IMR-90 (cell line): ENCODE measurements at regions not wholly inside any gene's neighbourhood (a gene's known extent, or its start where the extent isn't known, plus 50 kb on each side); places are given as distances from the start of the nearest gene placed in this dataset.

Experiments
- ATAC-seq: fragments of 200-7000 bp; cut with Tn5 transposase; 2 replicates; pipeline ENCODE4 v1.9.1; 2020; ENCODE audit warnings: low read depth, mild to moderate bottlenecking, moderate library complexity
- BruUV-seq: library from RNA; stranded (reverse); fragments of 400-500 nt; replicated peaks from 2 replicates; lab custom pipeline; 2021; lab: Mats Ljungman, UMichigan
- CTCF ChIA-PET: fragments of 300-600 bp; formaldehyde crosslinking; extraction: SDS; loops from one replicate; lab custom pipeline; 2021; ENCODE audit warnings: antibody characterized with exemption; lab: Yijun Ruan, JAX
- POLR2A ChIA-PET: fragments of 300-600 bp; sonication (Branson Sonifier 250); formaldehyde crosslinking; loops from one replicate; lab custom pipeline; 2022; ENCODE audit warnings: antibody characterized with exemption; ENCODE audit not compliant: unreplicated experiment; lab: Charles Lee
- DNase-seq: peaks from one replicate; pipeline ENCODE4 v3.0.0; 2013
- H2AFZ ChIP-seq: replicated peaks from 2 replicates; pipeline ENCODE3; 2013; ENCODE audit warnings: low read length, mild to moderate bottlenecking; ENCODE audit not compliant: poor library complexity
- H2AK5ac ChIP-seq: 2 replicates; pipeline ENCODE4 v1.6.1; 2013; ENCODE audit warnings: low read depth, low read length, inconsistent platforms
- H2AK9ac ChIP-seq: replicated peaks from 2 replicates; pipeline ENCODE3; 2013; ENCODE audit warnings: mild to moderate bottlenecking, low read depth, low read length, moderate library complexity; ENCODE audit not compliant: poor library complexity
- H2BK120ac ChIP-seq: 2 replicates; pipeline ENCODE4 v1.6.1; 2013; ENCODE audit warnings: low read depth, low read length, inconsistent platforms
- H2BK15ac ChIP-seq: 3 replicates; pipeline ENCODE4 v1.6.1; 2013; ENCODE audit warnings: low read depth, low read length, inconsistent platforms
- H2BK20ac ChIP-seq: 2 replicates; pipeline ENCODE4 v1.6.1; 2013; ENCODE audit warnings: low read depth, mild to moderate bottlenecking, inconsistent platforms, low read length, moderate library complexity
- H2BK5ac ChIP-seq: 2 replicates; pipeline ENCODE4 v1.6.1; 2013; ENCODE audit warnings: mild to moderate bottlenecking, low read depth, low read length, inconsistent platforms; ENCODE audit not compliant: poor library complexity, severe bottlenecking
- H3K14ac ChIP-seq: replicated peaks from 2 replicates; pipeline ENCODE4 v1.6.1; 2013; ENCODE audit warnings: low read depth, low read length, inconsistent platforms
- H3K18ac ChIP-seq: 2 replicates; pipeline ENCODE4 v1.6.1; 2013; ENCODE audit warnings: low read depth, low read length, control low read depth
- H3K23ac ChIP-seq: 2 replicates; pipeline ENCODE4 v1.6.1; 2013; ENCODE audit warnings: low read depth, low read length, inconsistent platforms
- H3K27ac ChIP-seq: 2 replicates; pipeline ENCODE4 v1.5.1; 2013; ENCODE audit warnings: mild to moderate bottlenecking, control low read depth, low read length; ENCODE audit not compliant: insufficient read depth
- H3K27me3 ChIP-seq: 2 replicates; pipeline ENCODE4 v1.6.1; 2013; ENCODE audit warnings: low read length; ENCODE audit not compliant: control insufficient read depth, insufficient read depth
- H3K36me3 ChIP-seq: 2 replicates; pipeline ENCODE4 v1.6.1; 2013; ENCODE audit warnings: low read length, mixed read lengths; ENCODE audit not compliant: control insufficient read depth, insufficient read depth
- H3K4ac ChIP-seq: 2 replicates; pipeline ENCODE4 v1.6.1; 2013; ENCODE audit warnings: low read depth, low read length, inconsistent platforms
- H3K4me1 ChIP-seq: 2 replicates; pipeline ENCODE4 v1.6.1; 2013; ENCODE audit warnings: low read length, mixed read lengths; ENCODE audit not compliant: control insufficient read depth, insufficient read depth
- H3K4me2 ChIP-seq: 2 replicates; pipeline ENCODE4 v1.6.1; 2013; ENCODE audit warnings: low read depth, mild to moderate bottlenecking, control low read depth, low read length, moderate library complexity
- H3K4me3 ChIP-seq: 2 replicates; pipeline ENCODE4 v1.5.1; 2013; ENCODE audit warnings: low read depth, mild to moderate bottlenecking, control low read depth, low read length, moderate library complexity; ENCODE audit not compliant: insufficient read depth
- H3K56ac ChIP-seq: 2 replicates; pipeline ENCODE4 v1.6.1; 2013; ENCODE audit warnings: low read length, inconsistent platforms; ENCODE audit not compliant: insufficient read depth; ENCODE audit errors: extremely low read depth
- H3K79me1 ChIP-seq, 2 experiments: 2 replicates each; pipeline ENCODE4 v1.6.1; 2013; ENCODE audit warnings: low read length in 2 of 2, inconsistent platforms in 1 of 2, low read depth in 1 of 2
- H3K9ac ChIP-seq: 2 replicates; pipeline ENCODE4 v1.6.1; 2013; ENCODE audit warnings: low read depth, low read length, control low read depth
- H3K9me1 ChIP-seq: 2 replicates; pipeline ENCODE4 v1.6.1; 2013; ENCODE audit warnings: low read length, inconsistent platforms; ENCODE audit not compliant: insufficient read depth
- H3K9me3 ChIP-seq: 2 replicates; pipeline ENCODE4 v1.6.1; 2013; ENCODE audit warnings: low read length; ENCODE audit not compliant: control insufficient read depth, insufficient read depth
- H4K20me1 ChIP-seq: 2 replicates; pipeline ENCODE4 v1.6.1; 2013; ENCODE audit warnings: low read length, inconsistent platforms; ENCODE audit not compliant: insufficient read depth
- H4K5ac ChIP-seq: 2 replicates; pipeline ENCODE4 v1.6.1; 2013; ENCODE audit warnings: mild to moderate bottlenecking, low read depth, low read length, control low read depth
- H4K8ac ChIP-seq, 2 experiments: 2 replicates each; pipeline ENCODE4 v1.6.1; 2013; ENCODE audit warnings: low read depth in 2 of 2, low read length in 2 of 2, control low read depth in 1 of 2, inconsistent platforms in 1 of 2
- H4K91ac ChIP-seq: 2 replicates; pipeline ENCODE4 v1.6.1; 2013; ENCODE audit warnings: low read depth, low read length, inconsistent platforms; ENCODE audit not compliant: insufficient read depth
- BHLHE40 ChIP-seq: fragments of 150-350 bp; IDR thresholded peaks from 2 replicates; pipeline ENCODE4 v1.6.1; 2016; ENCODE audit warnings: mild to moderate bottlenecking, low read depth, low read length
- CEBPB ChIP-seq: IDR thresholded peaks from 2 replicates; pipeline ENCODE4 v1.6.1; 2012; ENCODE audit warnings: low read depth, low read length, improper control_type of control experiment
- CHD1 ChIP-seq: IDR thresholded peaks from 2 replicates; pipeline ENCODE4 v1.6.1; 2012; ENCODE audit warnings: low read depth, low read length, improper control_type of control experiment
- FOS ChIP-seq: fragments of 150-350 bp; IDR thresholded peaks from 2 replicates; pipeline ENCODE4 v1.6.1; 2016; ENCODE audit warnings: low read depth, low read length
- MAFK ChIP-seq: IDR thresholded peaks from 2 replicates; pipeline ENCODE4 v1.6.1; 2012; ENCODE audit warnings: low read depth, low read length, improper control_type of control experiment
- MAZ ChIP-seq: IDR thresholded peaks from 2 replicates; pipeline ENCODE4 v1.6.1; 2012; ENCODE audit warnings: low read depth, mild to moderate bottlenecking, low read length, improper control_type of control experiment, moderate library complexity, borderline replicate concordance
- MXI1 ChIP-seq: IDR thresholded peaks from 2 replicates; pipeline ENCODE4 v1.6.1; 2012; ENCODE audit warnings: low read depth, mild to moderate bottlenecking, low read length, moderate library complexity, borderline replicate concordance
- NFE2L2 ChIP-seq: fragments of 150-350 bp; IDR thresholded peaks from 2 replicates; pipeline ENCODE4 v1.6.1; 2016; ENCODE audit warnings: low read depth, mild to moderate bottlenecking, low read length
- POLR2A ChIP-seq: IDR thresholded peaks from 2 replicates; pipeline ENCODE4 v1.6.1; 2012; ENCODE audit warnings: mild to moderate bottlenecking, low read depth, low read length
- RAD21 ChIP-seq: IDR thresholded peaks from 2 replicates; pipeline ENCODE4 v1.6.1; 2012; ENCODE audit warnings: low read length, improper control_type of control experiment
- RCOR1 ChIP-seq: IDR thresholded peaks from 2 replicates; pipeline ENCODE4 v1.6.1; 2012; ENCODE audit warnings: mild to moderate bottlenecking, low read length, improper control_type of control experiment; ENCODE audit not compliant: insufficient replicate concordance
- RFX5 ChIP-seq: IDR thresholded peaks from 2 replicates; pipeline ENCODE4 v1.8.0; 2012; ENCODE audit warnings: low read depth, mild to moderate bottlenecking, low read length, moderate library complexity
- SMC3 ChIP-seq: fragments of 150-350 bp; IDR thresholded peaks from 2 replicates; pipeline ENCODE4 v1.6.1; 2016; ENCODE audit warnings: low read depth, mild to moderate bottlenecking, antibody characterized with exemption, low read length, moderate library complexity
- WGBS, 2 experiments: methylation state at CpG; one replicate each; pipeline versions ENCODE4 v1.1.5 to v1.1.7; 2013; ENCODE audit warnings: missing lambda C conversion rate in 2 of 2; ENCODE audit not compliant: insufficient read length in 1 of 2; ENCODE audit errors: extremely low coverage in 2 of 2; 5-methylcytosine and 5-hydroxymethylcytosine counted together
- dilution Hi-C: fragments of 300-500 bp; cut with HindIII; formaldehyde crosslinking; loops from one replicate; pipeline ENCODE4 v1.14.3; 2018; ENCODE audit warnings: low sequenced_read_pairs; ENCODE audit not compliant: unreplicated experiment
- in situ Hi-C: fragments of 300-500 bp; cut with MboI; formaldehyde crosslinking; loops from 3 replicates; pipeline ENCODE4 v1.14.3; 2019; ENCODE audit warnings: low sequenced_read_pairs, inconsistent platforms, mixed read lengths
- intact Hi-C: fragments of 100-400 bp; cut with micrococcal nuclease; formaldehyde crosslinking; loops from 2 replicates; pipeline ENCODE4 v1.10.0; 2022
- TF ChIP-seq, protein P1 (sequence below): conservative IDR thresholded peaks from 2 replicates; pipeline ENCODE4 v1.5.1; 2012; ENCODE audit warnings: mild to moderate bottlenecking, low read depth, low read length, improper control_type of control experiment
- TF ChIP-seq, protein P2 (sequence below): fragments of 150-350 bp; IDR thresholded peaks from 2 replicates; pipeline ENCODE4 v1.6.1; 2016; ENCODE audit warnings: low read depth, mild to moderate bottlenecking, low read length, moderate library complexity, borderline replicate concordance
- TF ChIP-seq, protein P3 (sequence below): fragments of 150-350 bp; IDR thresholded peaks from 2 replicates; pipeline ENCODE4 v1.6.1; 2017; ENCODE audit warnings: mild to moderate bottlenecking, antibody characterized with exemption, low read length, low read depth

- no peak overlapping the region for H2AK9ac ChIP-seq
- POLR2A ChIA-PET = no interaction called here
- H2BK5ac ChIP-seq = no peak overlapping the region
- no TSS peak for BruUV-seq
- no peaks in the 10 kb centered on the region for H3K9me1 ChIP-seq
- no peak overlapping the region for H3K27ac ChIP-seq
- no peak overlapping the region for H2AFZ ChIP-seq
- H3K4ac ChIP-seq = no peak overlapping the region
- no peaks in the 10 kb centered on the region; the same call in 1 of the 2 replicates for H3K4me1 ChIP-seq
- H2BK120ac ChIP-seq = no peak overlapping the region
- no peak overlapping the region for H3K9ac ChIP-seq
- H3K14ac ChIP-seq = no peak overlapping the region
- no peaks in the 10 kb centered on the region for H3K9me3 ChIP-seq
- intact Hi-C loops = no loop called here
- no peak for ATAC-seq
- H3K4me3 ChIP-seq = no peak overlapping the region
- H3K27me3 ChIP-seq = no peaks in the 10 kb centered on the region
- no peak for TF ChIP-seq CEBPB
- TF ChIP-seq RFX5 = no peak
- TF ChIP-seq MXI1 = no peak
- TF ChIP-seq, protein P1, sequence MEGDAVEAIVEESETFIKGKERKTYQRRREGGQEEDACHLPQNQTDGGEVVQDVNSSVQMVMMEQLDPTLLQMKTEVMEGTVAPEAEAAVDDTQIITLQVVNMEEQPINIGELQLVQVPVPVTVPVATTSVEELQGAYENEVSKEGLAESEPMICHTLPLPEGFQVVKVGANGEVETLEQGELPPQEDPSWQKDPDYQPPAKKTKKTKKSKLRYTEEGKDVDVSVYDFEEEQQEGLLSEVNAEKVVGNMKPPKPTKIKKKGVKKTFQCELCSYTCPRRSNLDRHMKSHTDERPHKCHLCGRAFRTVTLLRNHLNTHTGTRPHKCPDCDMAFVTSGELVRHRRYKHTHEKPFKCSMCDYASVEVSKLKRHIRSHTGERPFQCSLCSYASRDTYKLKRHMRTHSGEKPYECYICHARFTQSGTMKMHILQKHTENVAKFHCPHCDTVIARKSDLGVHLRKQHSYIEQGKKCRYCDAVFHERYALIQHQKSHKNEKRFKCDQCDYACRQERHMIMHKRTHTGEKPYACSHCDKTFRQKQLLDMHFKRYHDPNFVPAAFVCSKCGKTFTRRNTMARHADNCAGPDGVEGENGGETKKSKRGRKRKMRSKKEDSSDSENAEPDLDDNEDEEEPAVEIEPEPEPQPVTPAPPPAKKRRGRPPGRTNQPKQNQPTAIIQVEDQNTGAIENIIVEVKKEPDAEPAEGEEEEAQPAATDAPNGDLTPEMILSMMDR = no peak
- TF ChIP-seq, protein P2, sequence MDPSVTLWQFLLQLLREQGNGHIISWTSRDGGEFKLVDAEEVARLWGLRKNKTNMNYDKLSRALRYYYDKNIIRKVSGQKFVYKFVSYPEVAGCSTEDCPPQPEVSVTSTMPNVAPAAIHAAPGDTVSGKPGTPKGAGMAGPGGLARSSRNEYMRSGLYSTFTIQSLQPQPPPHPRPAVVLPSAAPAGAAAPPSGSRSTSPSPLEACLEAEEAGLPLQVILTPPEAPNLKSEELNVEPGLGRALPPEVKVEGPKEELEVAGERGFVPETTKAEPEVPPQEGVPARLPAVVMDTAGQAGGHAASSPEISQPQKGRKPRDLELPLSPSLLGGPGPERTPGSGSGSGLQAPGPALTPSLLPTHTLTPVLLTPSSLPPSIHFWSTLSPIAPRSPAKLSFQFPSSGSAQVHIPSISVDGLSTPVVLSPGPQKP = no peak
- no peak for TF ChIP-seq RCOR1
- TF ChIP-seq POLR2A = no peak
- no peak for TF ChIP-seq MAFK
- TF ChIP-seq RAD21 = no peak
- TF ChIP-seq MAZ = no peak
- no peak for TF ChIP-seq NFE2L2
- no peak for TF ChIP-seq CHD1
- TF ChIP-seq, protein P3, sequence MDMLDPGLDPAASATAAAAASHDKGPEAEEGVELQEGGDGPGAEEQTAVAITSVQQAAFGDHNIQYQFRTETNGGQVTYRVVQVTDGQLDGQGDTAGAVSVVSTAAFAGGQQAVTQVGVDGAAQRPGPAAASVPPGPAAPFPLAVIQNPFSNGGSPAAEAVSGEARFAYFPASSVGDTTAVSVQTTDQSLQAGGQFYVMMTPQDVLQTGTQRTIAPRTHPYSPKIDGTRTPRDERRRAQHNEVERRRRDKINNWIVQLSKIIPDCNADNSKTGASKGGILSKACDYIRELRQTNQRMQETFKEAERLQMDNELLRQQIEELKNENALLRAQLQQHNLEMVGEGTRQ = no peak
- TF ChIP-seq BHLHE40 = no peak
- TF ChIP-seq SMC3 = no peak
- TF ChIP-seq FOS = no peak
- no peak overlapping the region for H2BK15ac ChIP-seq
- H2AK5ac ChIP-seq = no peak overlapping the region
- H3K18ac ChIP-seq = no peak overlapping the region
- H4K20me1 ChIP-seq = no peaks in the 10 kb centered on the region
- H2BK20ac ChIP-seq = no peak overlapping the region
- H3K4me2 ChIP-seq = no peak overlapping the region
- in situ Hi-C loops = no loop called here
- H4K91ac ChIP-seq = no peak overlapping the region
- no peak overlapping the region for H3K23ac ChIP-seq
- H4K5ac ChIP-seq = no peak overlapping the region
- CTCF ChIA-PET = interaction anchor here (1.2 kb wide), 1 partner anchor 10 kb away, joined by 4 read pairs; no protein-coding TSS in a partner anchor
- DNase-seq = no peak
- no peak overlapping the region for H3K56ac ChIP-seq
- no peaks in the 10 kb centered on the region for H3K36me3 ChIP-seq
- no peaks in the 10 kb centered on the region for H3K79me1 ChIP-seq
- WGBS, 2 experiments = no CpG with 5 or more reads among the region's 1 CpG
- dilution Hi-C loops = no loop called here
- H4K8ac ChIP-seq = no peak overlapping the region
Measured at GRCh38 chr21:28687586-28687985, 305.1 kb downstream of the LTN1 start.
